ENCODE measurements at regions not wholly inside any gene's neighbourhood (a gene's known extent, or its start where the extent isn't known, plus 50 kb on each side); places are given as distances from the start of the nearest gene placed in this dataset.

DNA sequence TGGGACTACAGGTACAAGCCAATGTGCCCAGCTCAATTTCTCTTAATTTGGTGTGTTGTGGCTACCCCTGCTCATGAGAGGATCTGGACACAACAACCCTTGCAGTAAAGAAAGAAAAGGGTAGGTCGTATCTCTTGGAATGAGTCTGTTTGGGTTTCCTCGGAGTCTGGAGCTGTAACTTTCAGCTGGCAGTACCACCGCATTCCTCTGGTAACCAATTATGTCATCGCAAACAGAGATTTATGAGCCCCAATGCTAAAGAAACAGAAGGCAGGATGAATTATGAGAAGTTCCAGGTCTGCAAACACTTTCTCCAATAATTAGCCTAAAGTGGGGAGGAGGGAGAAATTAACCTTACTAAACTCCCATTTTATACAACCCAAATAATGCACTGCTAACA, 186.6 kb upstream of the NRP1 start:
- H3K27me3 ChIP-seq (ENCODE audit: insufficient read depth, insufficient read length): no peaks in the 10 kb centered on the region
- no peak for DNase-seq (ENCODE audit: low read depth, low spot score)

DNA sequence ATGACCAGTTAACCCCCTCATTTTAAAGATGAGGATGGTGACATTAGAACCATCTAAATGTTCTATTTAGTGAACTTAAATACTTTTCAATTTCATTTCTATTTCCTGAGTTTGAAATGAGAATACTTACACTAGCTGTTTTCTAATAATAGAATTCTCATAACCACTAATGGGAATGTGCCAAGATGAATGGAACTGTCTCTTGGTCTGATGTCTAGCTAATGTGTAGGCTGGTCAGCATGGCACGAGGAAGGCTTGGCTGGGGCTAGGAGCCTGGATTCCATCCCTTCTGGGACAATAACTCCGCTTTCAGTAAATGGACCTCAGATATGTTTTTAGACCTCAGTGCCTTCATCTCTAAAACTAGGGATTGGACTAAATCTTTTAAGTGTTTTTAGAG, 185.8 kb upstream of the NRP1 start:
- no peaks in the 10 kb centered on the region for H3K27me3 ChIP-seq (ENCODE audit: insufficient read depth, insufficient read length)
- no peak overlapping the region for H3K9ac ChIP-seq (ENCODE audit: insufficient read length, low read depth)
- TF ChIP-seq ZNF274 (IDR thresholded peaks at IDR 0.05; ENCODE audit: low read depth, low read length): no peak
- TF ChIP-seq SUZ12 (IDR thresholded peaks at IDR 0.05; ENCODE audit: extremely low read depth, insufficient read depth, insufficient read length): no peak
- TF ChIP-seq YY1 (IDR thresholded peaks at IDR 0.05; ENCODE audit: insufficient read depth, insufficient read length): no peak
- no peak for DNase-seq (ENCODE audit: low read depth, low spot score)
- no peak overlapping the region for H3K4me3 ChIP-seq (ENCODE audit: insufficient read length, low read depth)
- H3K4me1 ChIP-seq (ENCODE audit: insufficient read depth, insufficient read length): no peaks in the 10 kb centered on the region
- H3K36me3 ChIP-seq (ENCODE audit: insufficient read depth, insufficient read length, low read length): no peaks in the 10 kb centered on the region
- no peaks in the 10 kb centered on the region for H3K9me3 ChIP-seq (ENCODE audit: insufficient read depth, low read length)

More for the DNA sequence above, 186.6 kb upstream of the NRP1 start:
- Histone ChIP-seq H3K9me3 (ENCODE audit: insufficient read depth, low read length) (no peaks in the 10 kb centered on the region), H3K4me3 (ENCODE audit: insufficient read length, low read depth) (no peak overlapping the region), H3K9ac (ENCODE audit: insufficient read length, low read depth) (no peak overlapping the region), H3K36me3 (ENCODE audit: insufficient read depth, insufficient read length, low read length) (no peaks in the 10 kb centered on the region), H3K4me1 (ENCODE audit: insufficient read depth, insufficient read length) (no peaks in the 10 kb centered on the region)
- no peak for TF ChIP-seq SUZ12 (IDR thresholded peaks at IDR 0.05; ENCODE audit: extremely low read depth, insufficient read depth, insufficient read length)
- no peak for TF ChIP-seq ZNF274 (IDR thresholded peaks at IDR 0.05; ENCODE audit: low read depth, low read length)
- no peak for TF ChIP-seq YY1 (IDR thresholded peaks at IDR 0.05; ENCODE audit: insufficient read depth, insufficient read length)

DNA sequence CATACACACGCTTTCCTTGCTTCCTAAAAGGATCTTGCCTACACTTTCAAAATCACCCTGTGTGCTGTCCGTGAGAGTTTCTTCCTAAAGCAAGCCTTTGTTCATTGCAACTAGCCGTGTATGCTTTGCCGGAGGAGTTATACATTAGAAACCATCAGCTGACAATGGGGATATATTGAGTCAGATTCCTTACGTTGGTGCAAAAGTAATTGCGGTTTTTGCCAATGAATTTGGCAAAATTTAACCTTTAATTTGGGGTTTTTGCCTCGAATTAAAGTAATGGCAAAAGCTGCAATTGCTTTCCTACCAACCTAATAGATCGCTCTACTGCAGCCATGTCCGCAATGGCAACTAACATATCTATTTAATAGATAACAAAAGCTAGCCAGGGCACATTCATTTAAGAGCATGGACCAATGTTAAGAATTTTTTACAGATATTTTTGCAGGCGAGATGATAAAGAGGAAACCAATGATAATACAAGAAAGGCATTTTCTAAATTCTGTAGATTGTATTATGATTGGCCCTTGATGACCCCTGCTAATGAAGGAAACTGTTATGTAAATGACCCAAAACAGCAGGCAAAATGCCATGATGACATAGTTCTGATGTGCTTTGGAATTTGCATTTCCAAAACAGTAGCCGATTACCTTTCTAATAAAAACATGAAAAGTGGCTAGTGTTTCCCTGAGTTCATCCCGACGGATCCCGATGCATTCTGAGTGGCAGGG, 184.8 kb upstream of the NRP1 start:
- no peaks in the 10 kb centered on the region for H3K27me3 ChIP-seq (ENCODE audit: insufficient read depth, insufficient read length)
- no peak overlapping the region for H3K9ac ChIP-seq (ENCODE audit: insufficient read length, low read depth)
- TF ChIP-seq SUZ12 (IDR thresholded peaks at IDR 0.05; ENCODE audit: extremely low read depth, insufficient read depth, insufficient read length): no peak
- no peak for TF ChIP-seq ZNF274 (IDR thresholded peaks at IDR 0.05; ENCODE audit: low read depth, low read length)
- no peak for TF ChIP-seq YY1 (IDR thresholded peaks at IDR 0.05; ENCODE audit: insufficient read depth, insufficient read length)
- H3K4me3 ChIP-seq (ENCODE audit: insufficient read length, low read depth): no peak overlapping the region
- H3K36me3 ChIP-seq (ENCODE audit: insufficient read depth, insufficient read length, low read length): no peaks in the 10 kb centered on the region
- no peaks in the 10 kb centered on the region for H3K4me1 ChIP-seq (ENCODE audit: insufficient read depth, insufficient read length)
- DNase-seq (ENCODE audit: low read depth, low spot score): peak; percentile 8
- no peaks in the 10 kb centered on the region for H3K9me3 ChIP-seq (ENCODE audit: insufficient read depth, low read length)

DNA sequence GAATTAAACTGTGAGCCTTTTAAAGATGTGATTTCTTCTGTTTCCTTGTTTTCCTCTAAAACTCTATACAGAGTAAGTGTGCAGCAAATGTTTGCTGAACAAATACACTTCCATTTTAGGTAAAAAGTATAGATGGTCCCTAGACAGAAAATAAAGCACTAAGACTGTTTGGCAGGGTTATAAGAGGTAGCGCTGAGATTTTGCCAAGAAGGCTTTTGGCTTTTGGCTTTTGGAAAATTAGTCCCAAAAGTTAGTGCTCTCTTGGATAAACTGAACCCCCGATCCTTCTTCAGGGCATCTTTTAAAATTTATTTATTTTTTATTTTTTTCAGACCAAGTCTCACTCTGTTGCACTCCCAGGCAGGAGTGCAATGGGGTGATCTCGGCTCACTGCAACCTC, 175.7 kb upstream of the NRP1 start:
- no peak for DNase-seq (ENCODE audit: low read depth, low spot score)
- TF ChIP-seq YY1 (IDR thresholded peaks at IDR 0.05; ENCODE audit: insufficient read depth, insufficient read length) (no peak), ZNF274 (IDR thresholded peaks at IDR 0.05; ENCODE audit: low read depth, low read length) (no peak), SUZ12 (IDR thresholded peaks at IDR 0.05; ENCODE audit: extremely low read depth, insufficient read depth, insufficient read length) (no peak)
- Histone ChIP-seq H3K9me3 (ENCODE audit: insufficient read depth, low read length) (no peaks in the 10 kb centered on the region), H3K4me1 (ENCODE audit: insufficient read depth, insufficient read length) (no peaks in the 10 kb centered on the region), H3K9ac (ENCODE audit: insufficient read length, low read depth) (no peak overlapping the region), H3K36me3 (ENCODE audit: insufficient read depth, insufficient read length, low read length) (no peaks in the 10 kb centered on the region), H3K27me3 (ENCODE audit: insufficient read depth, insufficient read length) (no peaks in the 10 kb centered on the region), H3K4me3 (ENCODE audit: insufficient read length, low read depth) (no peak overlapping the region)

DNA sequence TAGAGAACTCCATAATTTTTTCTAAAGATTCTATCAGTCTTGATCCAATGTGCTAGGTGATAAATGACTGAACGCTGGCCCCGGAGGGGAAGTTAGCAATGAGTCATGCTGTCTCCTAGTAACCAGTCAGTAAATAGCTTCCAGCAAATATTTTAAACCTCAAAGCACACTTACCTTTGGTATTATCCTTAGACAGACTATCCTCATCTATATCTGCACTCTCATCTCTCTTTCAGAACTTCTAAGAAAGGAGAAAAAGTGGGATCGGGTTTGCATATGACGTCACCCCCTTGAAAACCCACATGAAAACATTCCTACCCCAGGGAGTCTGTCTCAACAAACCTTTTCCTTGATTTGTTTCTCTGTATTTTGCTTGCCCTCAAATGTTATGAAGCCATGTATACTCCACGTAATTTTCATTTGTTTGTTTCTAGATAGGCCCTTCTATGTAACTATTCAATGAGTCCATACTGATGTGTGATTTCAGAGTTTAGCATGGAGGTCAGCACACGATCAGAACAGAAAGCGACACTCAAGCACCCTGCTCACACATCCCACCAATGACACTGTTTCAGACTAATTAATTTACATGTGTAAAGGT, 174.9 kb upstream of the NRP1 start:
- no peaks in the 10 kb centered on the region for H3K4me1 ChIP-seq (ENCODE audit: insufficient read depth, insufficient read length)
- no peaks in the 10 kb centered on the region for H3K9me3 ChIP-seq (ENCODE audit: insufficient read depth, low read length)
- no peak for TF ChIP-seq SUZ12 (IDR thresholded peaks at IDR 0.05; ENCODE audit: extremely low read depth, insufficient read depth, insufficient read length)
- no peak for TF ChIP-seq ZNF274 (IDR thresholded peaks at IDR 0.05; ENCODE audit: low read depth, low read length)
- no peak for TF ChIP-seq YY1 (IDR thresholded peaks at IDR 0.05; ENCODE audit: insufficient read depth, insufficient read length)
- no peaks in the 10 kb centered on the region for H3K36me3 ChIP-seq (ENCODE audit: insufficient read depth, insufficient read length, low read length)
- no peak overlapping the region for H3K9ac ChIP-seq (ENCODE audit: insufficient read length, low read depth)
- no peaks in the 10 kb centered on the region for H3K27me3 ChIP-seq (ENCODE audit: insufficient read depth, insufficient read length)
- DNase-seq (ENCODE audit: low read depth, low spot score): no peak
- H3K4me3 ChIP-seq (ENCODE audit: insufficient read length, low read depth): no peak overlapping the region

DNA sequence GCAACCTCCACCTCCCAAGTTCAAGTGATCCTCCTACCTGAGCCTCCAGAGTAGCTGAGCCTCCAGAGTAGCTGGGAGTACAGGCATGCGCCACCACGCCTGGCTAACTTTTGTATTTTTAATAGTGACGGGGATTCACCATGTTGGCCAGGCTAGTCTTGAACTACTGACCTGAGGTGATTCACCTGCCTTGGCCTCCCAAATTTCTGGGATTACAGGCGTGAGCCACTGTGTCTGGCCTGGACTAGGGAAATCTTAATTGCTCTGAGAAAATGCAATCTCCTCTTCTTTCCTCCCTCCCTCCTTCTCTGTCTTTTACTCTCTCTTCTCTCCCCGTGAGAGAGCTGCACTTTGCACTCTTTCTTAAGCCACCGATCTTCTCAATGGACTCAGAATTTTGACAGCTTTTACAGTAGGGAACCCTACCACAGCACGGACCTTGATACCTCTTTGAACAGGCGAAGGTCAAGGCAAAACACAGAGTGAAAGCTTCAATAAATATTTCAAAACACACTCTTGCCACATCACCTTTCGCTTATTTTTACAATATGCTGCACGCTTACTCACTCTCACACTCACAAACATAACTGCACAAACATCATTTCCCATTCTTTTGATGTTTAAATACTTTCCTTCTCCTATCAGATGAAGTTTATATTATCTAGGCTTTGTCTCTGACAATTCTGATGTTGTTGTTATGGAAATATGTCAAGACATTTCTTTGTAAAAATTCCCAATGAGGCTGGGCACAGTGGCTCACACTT, 173.4 kb upstream of the NRP1 start:
- no peaks in the 10 kb centered on the region for H3K27me3 ChIP-seq (ENCODE audit: insufficient read depth, insufficient read length)
- no peaks in the 10 kb centered on the region for H3K36me3 ChIP-seq (ENCODE audit: insufficient read depth, insufficient read length, low read length)
- no peak overlapping the region for H3K9ac ChIP-seq (ENCODE audit: insufficient read length, low read depth)
- no peak overlapping the region for H3K4me3 ChIP-seq (ENCODE audit: insufficient read length, low read depth)
- no peak for DNase-seq (ENCODE audit: low read depth, low spot score)
- no peaks in the 10 kb centered on the region for H3K9me3 ChIP-seq (ENCODE audit: insufficient read depth, low read length)
- TF ChIP-seq SUZ12 (IDR thresholded peaks at IDR 0.05; ENCODE audit: extremely low read depth, insufficient read depth, insufficient read length): no peak
- no peak for TF ChIP-seq YY1 (IDR thresholded peaks at IDR 0.05; ENCODE audit: insufficient read depth, insufficient read length)
- TF ChIP-seq ZNF274 (IDR thresholded peaks at IDR 0.05; ENCODE audit: low read depth, low read length): no peak
- no peaks in the 10 kb centered on the region for H3K4me1 ChIP-seq (ENCODE audit: insufficient read depth, insufficient read length)

Measured in NT2/D1 (cell line).